Left lobe of liver (tissue), 2 donors: ENCODE measurements at regions not wholly inside any gene's neighbourhood (a gene's known extent, or its start where the extent isn't known, plus 50 kb on each side); places are given as distances from the start of the nearest gene placed in this dataset.

Experiments
- ATAC-seq: fragments of 200-7000 bp; cut with Tn5 transposase; one replicate; pipeline ENCODE4 v1.9.1; 2020; ENCODE audit warnings: mild to moderate bottlenecking, moderate library complexity
- DNase-seq: peaks from one replicate; pipeline ENCODE4 v3.0.0-alpha.2; 2020; ENCODE audit warnings: low spot score
- donor health status: DM: no; HTN: no; CAD: no; lungs with moderate emphysema.
- donor health status: DM: no; HTN: yes; CAD: no.

- ATAC-seq, result no peak
Observed at GRCh38 chr9:118362596-118362995, 658.4 kb downstream of the TLR4 start.

GRCh38 chr9:118364266-118365106, 660.3 kb downstream of the TLR4 start:
- no peak for ATAC-seq
- no peak for DNase-seq

More at GRCh38 chr9:118362596-118362995, 658.4 kb downstream of the TLR4 start:
- DNase-seq, result no peak

GRCh38 chr9:118366228-118366627, 662.0 kb downstream of the TLR4 start:
- ATAC-seq, result peak; percentile 63
- no peak for DNase-seq

- DNase-seq, result no peak
- no peak for ATAC-seq
Observed at GRCh38 chr9:118367383-118367782, 663.2 kb downstream of the TLR4 start.

GRCh38 chr9:118384531-118385100, 680.4 kb downstream of the TLR4 start:
- DNase-seq (no peak), ATAC-seq (no peak)

- no peak for ATAC-seq
- DNase-seq, result no peak
Observed at GRCh38 chr9:118395415-118395814, 691.2 kb downstream of the TLR4 start.

- DNase-seq (no peak), ATAC-seq (no peak)
Observed at GRCh38 chr9:118401546-118401945, 697.3 kb downstream of the TLR4 start.

- no peak for ATAC-seq
Observed at GRCh38 chr9:118414676-118415075, 710.5 kb downstream of the TLR4 start.

GRCh38 chr9:118418887-118419565, 714.8 kb downstream of the TLR4 start:
- DNase-seq (no peak), ATAC-seq (no peak)

More at GRCh38 chr9:118414676-118415075, 710.5 kb downstream of the TLR4 start:
- DNase-seq, result no peak

- DNase-seq (no peak), ATAC-seq (no peak)
Observed at GRCh38 chr9:118419676-118420075, 715.5 kb downstream of the TLR4 start.

GRCh38 chr9:118422508-118422907, 718.3 kb downstream of the TLR4 start:
- ATAC-seq, result no peak
- DNase-seq, result no peak

- ATAC-seq (no peak), DNase-seq (no peak)
Observed at GRCh38 chr9:118423021-118423420, 718.8 kb downstream of the TLR4 start.

GRCh38 chr9:118423721-118424120, 719.5 kb downstream of the TLR4 start:
- ATAC-seq (no peak), DNase-seq (no peak)

- DNase-seq, result no peak
- no peak for ATAC-seq
Observed at GRCh38 chr9:118426772-118427171, 722.6 kb downstream of the TLR4 start.

- DNase-seq (no peak), ATAC-seq (no peak)
Observed at GRCh38 chr9:118438810-118439209, 734.6 kb downstream of the TLR4 start.

- no peak for ATAC-seq
Observed at GRCh38 chr9:118439441-118439840, 735.2 kb downstream of the TLR4 start.

GRCh38 chr9:118444403-118444802, 740.2 kb downstream of the TLR4 start:
- DNase-seq, result no peak
- ATAC-seq, result no peak

More at GRCh38 chr9:118439441-118439840, 735.2 kb downstream of the TLR4 start:
- DNase-seq, result no peak

GRCh38 chr9:118446943-118447639, 742.9 kb downstream of the TLR4 start:
- ATAC-seq (no peak), DNase-seq (no peak)

GRCh38 chr9:118449554-118449953, 745.4 kb downstream of the TLR4 start:
- no peak for ATAC-seq
- no peak for DNase-seq

GRCh38 chr9:118455259-118455658, 751.1 kb downstream of the TLR4 start:
- DNase-seq (no peak), ATAC-seq (no peak)

- DNase-seq (no peak), ATAC-seq (no peak)
Observed at GRCh38 chr9:118455788-118456187, 751.6 kb downstream of the TLR4 start.
